Vagina (tissue), 2 donors: ENCODE measurements at regions not wholly inside any gene's neighbourhood (a gene's known extent, or its start where the extent isn't known, plus 50 kb on each side); places are given as distances from the start of the nearest gene placed in this dataset.

Source experiments
- POLR2A ChIP-seq, 2 donors: fragments of 450-650 bp; IDR thresholded peaks; one replicate each; pipeline ENCODE4 v1.6.1; 2017; ENCODE audit warnings: antibody characterized with exemption in 2 of 2, mild to moderate bottlenecking in 2 of 2, moderate library complexity in 2 of 2
- POLR2AphosphoS5 ChIP-seq, 2 donors: sonication (generic); formaldehyde crosslinking; IDR thresholded peaks; one replicate each; pipeline ENCODE4 v1.9.0; 2017; ENCODE audit warnings: antibody characterized with exemption in 2 of 2, mild to moderate bottlenecking in 2 of 2, low read depth in 1 of 2; ENCODE audit not compliant: insufficient read depth in 1 of 2
- TF ChIP-seq, protein P1 (sequence below), 3 experiments: fragments of 450-650 bp in 2 of 3; fragments of 200-600 bp in 1 of 3; sonication (generic) in 1 of 3; IDR thresholded peaks; one replicate each; pipeline ENCODE4 v1.5.1; 2017 to 2019; ENCODE audit warnings: antibody characterized with exemption in 3 of 3, mild to moderate bottlenecking in 2 of 3, moderate library complexity in 2 of 3

DNA sequence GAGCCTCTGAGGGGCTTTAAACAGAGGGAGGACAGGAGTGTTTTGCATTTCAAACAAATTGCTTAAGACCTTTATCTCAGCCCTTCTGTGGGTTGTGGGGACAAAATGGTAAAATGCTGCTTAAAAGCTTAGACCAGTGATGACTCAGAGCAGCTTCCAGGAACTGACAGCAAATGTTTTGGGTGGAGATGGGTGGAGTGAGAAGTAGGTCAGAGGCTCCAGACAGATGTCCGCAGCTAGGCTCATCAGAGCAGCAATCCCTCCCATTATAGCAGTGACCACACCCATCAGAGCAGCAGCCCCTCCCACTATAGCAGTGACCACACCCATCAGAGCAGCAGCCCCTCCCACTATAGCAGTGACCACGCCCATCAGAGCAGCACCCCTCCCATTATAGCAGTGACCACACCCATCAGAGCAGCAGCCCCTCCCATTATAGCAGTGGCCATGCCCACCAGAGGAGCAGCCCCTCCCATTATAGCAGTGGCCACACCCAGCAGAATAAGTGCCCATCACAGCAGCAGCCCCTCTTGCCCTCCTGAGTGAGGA is 532.2 kb downstream of the MATN1 start:
- TF ChIP-seq, protein P1, sequence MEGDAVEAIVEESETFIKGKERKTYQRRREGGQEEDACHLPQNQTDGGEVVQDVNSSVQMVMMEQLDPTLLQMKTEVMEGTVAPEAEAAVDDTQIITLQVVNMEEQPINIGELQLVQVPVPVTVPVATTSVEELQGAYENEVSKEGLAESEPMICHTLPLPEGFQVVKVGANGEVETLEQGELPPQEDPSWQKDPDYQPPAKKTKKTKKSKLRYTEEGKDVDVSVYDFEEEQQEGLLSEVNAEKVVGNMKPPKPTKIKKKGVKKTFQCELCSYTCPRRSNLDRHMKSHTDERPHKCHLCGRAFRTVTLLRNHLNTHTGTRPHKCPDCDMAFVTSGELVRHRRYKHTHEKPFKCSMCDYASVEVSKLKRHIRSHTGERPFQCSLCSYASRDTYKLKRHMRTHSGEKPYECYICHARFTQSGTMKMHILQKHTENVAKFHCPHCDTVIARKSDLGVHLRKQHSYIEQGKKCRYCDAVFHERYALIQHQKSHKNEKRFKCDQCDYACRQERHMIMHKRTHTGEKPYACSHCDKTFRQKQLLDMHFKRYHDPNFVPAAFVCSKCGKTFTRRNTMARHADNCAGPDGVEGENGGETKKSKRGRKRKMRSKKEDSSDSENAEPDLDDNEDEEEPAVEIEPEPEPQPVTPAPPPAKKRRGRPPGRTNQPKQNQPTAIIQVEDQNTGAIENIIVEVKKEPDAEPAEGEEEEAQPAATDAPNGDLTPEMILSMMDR (IDR thresholded peaks at IDR 0.05) = no peak
- TF ChIP-seq POLR2A (IDR thresholded peaks at IDR 0.05) (no peak), POLR2AphosphoS5 (IDR thresholded peaks at IDR 0.05; ENCODE audit: insufficient read depth in 1 of 2, low read depth in 1 of 2) (no peak)
